ENCODE measurements at regions not wholly inside any gene's neighbourhood (a gene's known extent, or its start where the extent isn't known, plus 50 kb on each side); places are given as distances from the start of the nearest gene placed in this dataset.

DNA sequence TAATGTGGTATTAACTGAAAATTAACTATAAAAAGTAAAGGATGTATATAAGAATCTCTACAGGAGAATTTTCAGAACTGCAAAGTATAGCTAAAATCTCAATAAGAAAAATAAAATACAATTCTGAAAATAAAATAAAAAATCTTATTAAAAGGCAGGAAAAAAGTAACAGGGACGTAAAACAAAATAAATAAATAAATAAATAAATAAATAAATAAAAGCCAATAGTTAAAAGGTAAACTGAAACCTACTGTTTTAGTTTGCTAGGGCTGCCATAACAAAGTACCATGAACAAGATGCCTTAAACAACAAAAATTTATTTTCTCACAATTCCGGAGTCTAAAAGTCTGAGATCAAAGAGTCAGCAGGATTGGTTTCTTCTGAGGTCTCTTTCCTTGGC lies 140.6 kb downstream of the SPANXA1 start:
- TF ChIP-seq TAF1 (IDR thresholded peaks at IDR 0.05; ENCODE audit: borderline replicate concordance, low read depth, low read length) (no peak), POLR2A (IDR thresholded peaks at IDR 0.05; ENCODE audit: low read depth, low read length) (no peak), POLR2AphosphoS5 (IDR thresholded peaks at IDR 0.05; ENCODE audit: low read depth, low read length) (no peak)

Data from GM12892 (cell line).